HG03095 (cell line): ENCODE measurements at regions not wholly inside any gene's neighbourhood (a gene's known extent, or its start where the extent isn't known, plus 50 kb on each side); places are given as distances from the start of the nearest gene placed in this dataset.
"Not testable (repeated sequence)": the region's sequence is repeated elsewhere in the genome, so short reads cannot be mapped to it uniquely, and the experiment has no call there.

Experiments used
- ATAC-seq: cut with Tn5 transposase; IDR thresholded peaks from one replicate; pipeline ENCODE4 v1.9.1; 2021; ENCODE audit warnings: moderate library complexity; ENCODE audit not compliant: unreplicated experiment

GRCh38 chr3:72270072-72270681 lies 485.2 kb upstream of the PROK2 start:
- no peak for ATAC-seq

- no peak for ATAC-seq
Observed at GRCh38 chr3:72269475-72269874, 484.5 kb upstream of the PROK2 start.

GRCh38 chr3:72266921-72267524 lies 482.1 kb upstream of the PROK2 start:
- ATAC-seq = not testable (repeated sequence)

GRCh38 chr3:72266016-72266370 lies 481.0 kb upstream of the PROK2 start:
- ATAC-seq = no peak

- no peak for ATAC-seq
Observed at GRCh38 chr3:72265256-72266015, 480.5 kb upstream of the PROK2 start.

GRCh38 chr3:72263223-72263990 lies 478.5 kb upstream of the PROK2 start:
- ATAC-seq = no peak

GRCh38 chr3:72262736-72263135 lies 477.8 kb upstream of the PROK2 start:
- ATAC-seq = no peak

GRCh38 chr3:72261566-72262564 lies 476.9 kb upstream of the PROK2 start:
- no peak for ATAC-seq

GRCh38 chr3:72260588-72260910 lies 475.6 kb upstream of the PROK2 start:
- no peak for ATAC-seq

GRCh38 chr3:72259755-72260587 lies 475.0 kb upstream of the PROK2 start:
- no peak for ATAC-seq

GRCh38 chr3:72258361-72259141 lies 473.6 kb upstream of the PROK2 start:
- ATAC-seq = no peak

GRCh38 chr3:72257738-72258137 lies 472.8 kb upstream of the PROK2 start:
- no peak for ATAC-seq

- ATAC-seq = no peak
Observed at GRCh38 chr3:72257203-72257602, 472.3 kb upstream of the PROK2 start.

GRCh38 chr3:72256716-72257115 lies 471.8 kb upstream of the PROK2 start:
- no peak for ATAC-seq

GRCh38 chr3:72255791-72256559 lies 471.0 kb upstream of the PROK2 start:
- ATAC-seq = no peak

- no peak for ATAC-seq
Observed at GRCh38 chr3:72255191-72255590, 470.2 kb upstream of the PROK2 start.

- no peak for ATAC-seq
Observed at GRCh38 chr3:72254483-72254882, 469.5 kb upstream of the PROK2 start.

GRCh38 chr3:72250725-72251124 lies 465.8 kb upstream of the PROK2 start:
- no peak for ATAC-seq
